GM12878 (cell line): ENCODE measurements at regions not wholly inside any gene's neighbourhood (a gene's known extent, or its start where the extent isn't known, plus 50 kb on each side); places are given as distances from the start of the nearest gene placed in this dataset.

Experiments
- ATAC-seq: fragments of 200-7000 bp; cut with Tn5 transposase; 3 replicates; pipeline ENCODE4 v1.9.1; 2020; ENCODE audit warnings: mild to moderate bottlenecking, moderate library complexity
- BruUV-seq: library from RNA; stranded (reverse); fragments of 400-500 nt; replicated peaks from 2 replicates; lab custom pipeline; 2021; lab: Mats Ljungman, UMichigan
- CTCF ChIA-PET: fragments of 300-600 bp; sonication (Branson Sonifier 250); formaldehyde crosslinking; extraction: SDS; loops from one replicate; lab custom pipeline; 2021; ENCODE audit warnings: inconsistent platforms; lab: Yijun Ruan, JAX
- POLR2A ChIA-PET: fragments of 350-600 bp; formaldehyde crosslinking; extraction: SDS; loops from one replicate; lab custom pipeline; 2021; ENCODE audit warnings: inconsistent platforms; lab: Charles Lee
- RAD21 ChIA-PET: fragments of 300-600 bp; sonication (Branson Sonifier 250); formaldehyde crosslinking; loops from one replicate; lab custom pipeline; 2023; ENCODE audit warnings: antibody characterized with exemption; ENCODE audit not compliant: unreplicated experiment; lab: Charles Lee
- SMC1A ChIA-PET: fragments of 300-600 bp; sonication (Branson Sonifier 250); formaldehyde crosslinking; loops from one replicate; lab custom pipeline; 2023; ENCODE audit not compliant: unreplicated experiment, uncharacterized antibody; lab: Charles Lee
- DNase-seq: peaks from one replicate; pipeline ENCODE4 v3.0.0-alpha.2; 2011; ENCODE audit warnings: low read depth, low spot score
- FAIRE-seq: peaks from 3 replicates; lab custom pipeline; 2011; peaks lifted over from hg19 to GRCh38; lab: Jason Lieb, UNC
- H2AFZ ChIP-seq: 2 replicates; pipeline ENCODE4 v1.6.0; 2011; ENCODE audit warnings: low read depth, low read length, control low read depth; ENCODE audit not compliant: control insufficient read depth
- H3K27ac ChIP-seq: 2 replicates; pipeline ENCODE4 v1.5.1; 2011; ENCODE audit warnings: control low read depth; ENCODE audit not compliant: control insufficient read depth, insufficient read depth
- H3K27me3 ChIP-seq, 2 experiments: replicated peaks in 1 of 2; 2 replicates each; pipeline versions ENCODE4 v1.6.0 to v1.6.1; 2011; ENCODE audit warnings: low read length in 1 of 2; ENCODE audit not compliant: control insufficient read depth in 2 of 2, insufficient read depth in 2 of 2
- H3K36me3 ChIP-seq, 2 experiments: 2 replicates each; pipeline ENCODE4 v1.5.1; 2011; ENCODE audit warnings: low read length in 1 of 2; ENCODE audit not compliant: control insufficient read depth in 2 of 2, insufficient read depth in 2 of 2
- H3K4me1 ChIP-seq: 2 replicates; pipeline ENCODE4 v1.6.1; 2011; ENCODE audit warnings: mild to moderate bottlenecking, low read length, moderate library complexity, mixed read lengths; ENCODE audit not compliant: control insufficient read depth, insufficient read depth
- H3K4me2 ChIP-seq: 2 replicates; pipeline ENCODE4 v1.6.0; 2011; ENCODE audit warnings: control low read depth; ENCODE audit not compliant: control insufficient read depth, insufficient read depth
- H3K4me3 ChIP-seq: fragments of 200-600 bp; sonication (generic); 2 replicates; pipeline ENCODE4 v1.5.1; 2016
- H3K79me2 ChIP-seq: 2 replicates; pipeline ENCODE4 v1.6.0; 2011; ENCODE audit warnings: low read length; ENCODE audit not compliant: control insufficient read depth, insufficient read depth
- H3K9ac ChIP-seq: 2 replicates; pipeline ENCODE4 v1.8.0; 2011; ENCODE audit warnings: low read length, control low read depth, mixed read lengths; ENCODE audit not compliant: control insufficient read depth, insufficient read depth
- H3K9me3 ChIP-seq: replicated peaks from 3 replicates; pipeline ENCODE4 v1.5.1; 2011; ENCODE audit warnings: mild to moderate bottlenecking, low read length; ENCODE audit not compliant: control insufficient read depth, insufficient read depth
- H4K20me1 ChIP-seq: 2 replicates; pipeline ENCODE4 v1.6.0; 2011; ENCODE audit not compliant: control insufficient read depth, insufficient read depth
- BACH1 ChIP-seq: fragments of 450-650 bp; IDR thresholded peaks from 2 replicates; pipeline ENCODE4 v1.6.1; 2017; ENCODE audit warnings: mild to moderate bottlenecking, borderline replicate concordance
- BRCA1 ChIP-seq: IDR thresholded peaks from 2 replicates; pipeline ENCODE4 v1.6.1; 2011; ENCODE audit warnings: low read depth, low read length, improper control_type of control experiment
- CBFB ChIP-seq: IDR thresholded peaks from 2 replicates; pipeline ENCODE4 v1.6.1; 2016; ENCODE audit warnings: antibody characterized with exemption, low read depth
- CHD4 ChIP-seq: fragments of 200-600 bp; sonication (generic); IDR thresholded peaks from 2 replicates; pipeline ENCODE4 v1.6.1; 2016; ENCODE audit warnings: mild to moderate bottlenecking
- EED ChIP-seq: sonication (generic); IDR thresholded peaks from 2 replicates; pipeline ENCODE4 v1.6.1; 2016; ENCODE audit warnings: antibody characterized with exemption, low read depth
- EP300 ChIP-seq, 2 experiments: fragments of 150-350 bp in 1 of 2; IDR thresholded peaks; 2 replicates each; pipeline ENCODE4 v1.6.1; 2011 to 2012; ENCODE audit warnings: low read depth in 2 of 2, low read length in 2 of 2, borderline replicate concordance in 1 of 2, improper control_type of control experiment in 1 of 2, inconsistent platforms in 1 of 2; ENCODE audit not compliant: control insufficient read depth in 1 of 2
- GABPA ChIP-seq: IDR thresholded peaks from 2 replicates; pipeline ENCODE4 v1.6.1; 2014; ENCODE audit warnings: antibody characterized with exemption, low read depth, mild to moderate bottlenecking, inconsistent platforms
- IKZF1 ChIP-seq: fragments of 450-650 bp; conservative IDR thresholded peaks from 2 replicates; pipeline ENCODE4 v1.6.1; 2017; ENCODE audit warnings: antibody characterized with exemption, mild to moderate bottlenecking
- KDM1A ChIP-seq: fragments of 200-600 bp; sonication (generic); IDR thresholded peaks from 2 replicates; pipeline ENCODE4 v1.6.1; 2016; ENCODE audit warnings: borderline replicate concordance
- LARP7 ChIP-seq: fragments of 450-650 bp; IDR thresholded peaks from 2 replicates; pipeline ENCODE4 v1.6.1; 2017; ENCODE audit warnings: mild to moderate bottlenecking
- MTA2 ChIP-seq: fragments of 450-650 bp; IDR thresholded peaks from 2 replicates; pipeline ENCODE4 v1.6.1; 2016; ENCODE audit warnings: low read depth, mild to moderate bottlenecking, moderate library complexity
- MTA3 ChIP-seq: IDR thresholded peaks from 2 replicates; pipeline ENCODE4 v1.6.1; 2012; ENCODE audit warnings: low read length, inconsistent platforms, borderline replicate concordance
- NFIC ChIP-seq: IDR thresholded peaks from 2 replicates; pipeline ENCODE4 v1.6.1; 2012; ENCODE audit warnings: low read depth, mild to moderate bottlenecking, inconsistent platforms, low read length, moderate library complexity
- NR2F1 ChIP-seq: fragments of 450-650 bp; conservative IDR thresholded peaks from 2 replicates; pipeline ENCODE4 v1.6.1; 2017; ENCODE audit warnings: mild to moderate bottlenecking
- PAX5 ChIP-seq: IDR thresholded peaks from 2 replicates; pipeline ENCODE4 v1.6.1; 2011; ENCODE audit warnings: low read depth, low read length, borderline replicate concordance
- RAD51 ChIP-seq: fragments of 450-650 bp; IDR thresholded peaks from 2 replicates; pipeline ENCODE4 v1.6.1; 2016; ENCODE audit warnings: moderate library complexity, mild to moderate bottlenecking, inconsistent platforms
- RCOR1 ChIP-seq: conservative IDR thresholded peaks from 2 replicates; pipeline ENCODE4 v1.6.1; 2012; ENCODE audit warnings: low read depth, low read length, improper control_type of control experiment
- RUNX3 ChIP-seq: IDR thresholded peaks from 2 replicates; pipeline ENCODE4 v1.6.1; 2012; ENCODE audit warnings: low read length, inconsistent platforms
- SIX5 ChIP-seq: IDR thresholded peaks from 2 replicates; pipeline ENCODE4 v1.6.1; 2011; ENCODE audit warnings: mild to moderate bottlenecking, low read depth, low read length, moderate library complexity; ENCODE audit not compliant: severe bottlenecking
- SMARCA5 ChIP-seq: fragments of 450-650 bp; IDR thresholded peaks from 2 replicates; pipeline ENCODE4 v1.6.1; 2017; ENCODE audit warnings: mild to moderate bottlenecking
- ZNF24 ChIP-seq: fragments of 450-650 bp; IDR thresholded peaks from 2 replicates; pipeline ENCODE4 v1.6.1; 2017; ENCODE audit warnings: antibody characterized with exemption, mild to moderate bottlenecking
- WGBS: methylation state at CpG from one replicate; pipeline ENCODE4 v1.1.6; 2016; ENCODE audit warnings: low lambda C conversion rate; ENCODE audit not compliant: insufficient replicate concordance, insufficient coverage; ENCODE audit errors: missing lambda C conversion rate; 5-methylcytosine and 5-hydroxymethylcytosine counted together
- in situ Hi-C: fragments of 300-500 bp; cut with MboI; formaldehyde crosslinking; loops from 9 replicates; pipeline ENCODE4 v1.14.3; 2018; ENCODE audit warnings: mixed read lengths
- intact Hi-C: fragments of 100-400 bp; cut with micrococcal nuclease; formaldehyde crosslinking; loops from one replicate; pipeline ENCODE4 v1.14.2; 2022; ENCODE audit not compliant: unreplicated experiment
- TF ChIP-seq, protein P1 (sequence below): fragments of 450-650 bp; IDR thresholded peaks from 2 replicates; pipeline ENCODE4 v1.6.1; 2016; ENCODE audit warnings: mild to moderate bottlenecking
- TF ChIP-seq, protein P2 (sequence below): IDR thresholded peaks from 2 replicates; pipeline ENCODE4 v1.6.1; 2012; ENCODE audit warnings: low read length, inconsistent platforms

DNA sequence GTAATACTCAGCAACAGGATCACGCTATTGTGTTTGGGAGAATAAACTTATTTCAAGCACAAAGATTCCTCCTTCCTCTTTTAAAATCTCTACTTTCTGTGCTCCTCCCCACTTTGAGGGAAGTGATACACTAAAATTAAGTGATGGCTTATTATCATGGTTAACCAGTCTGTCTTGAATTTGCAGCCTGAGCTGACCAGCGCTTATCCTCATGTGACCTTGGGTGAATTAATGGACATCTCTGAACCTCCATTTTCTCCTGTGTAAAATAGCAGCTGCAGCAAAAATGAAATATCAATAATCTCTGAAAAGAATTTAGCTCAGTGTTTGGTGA, 222.6 kb downstream of the BCAS1 start (continued):
- peak; percentile 72 for TF ChIP-seq RAD51
- no peak for TF ChIP-seq CHD4
- 0 out of 4 replicates have a peak, but pooled peaks of 1 of the 2 experiments have one; percentile 22 for TF ChIP-seq EP300 (IDR thresholded peaks at IDR 0.05; ENCODE audit: borderline replicate concordance in 1 of 2, control insufficient read depth in 1 of 2, low read depth in 2 of 2, low read length in 2 of 2)
- peak; percentile 48; the same call in 1 of the 2 replicates for TF ChIP-seq MTA2
- TF ChIP-seq PAX5, result no peak
- no peak for TF ChIP-seq KDM1A
- TF ChIP-seq ZNF24, result peak; percentile 31; the same call in 1 of the 2 replicates
- TF ChIP-seq SIX5, result no peak
- TF ChIP-seq, protein P1, sequence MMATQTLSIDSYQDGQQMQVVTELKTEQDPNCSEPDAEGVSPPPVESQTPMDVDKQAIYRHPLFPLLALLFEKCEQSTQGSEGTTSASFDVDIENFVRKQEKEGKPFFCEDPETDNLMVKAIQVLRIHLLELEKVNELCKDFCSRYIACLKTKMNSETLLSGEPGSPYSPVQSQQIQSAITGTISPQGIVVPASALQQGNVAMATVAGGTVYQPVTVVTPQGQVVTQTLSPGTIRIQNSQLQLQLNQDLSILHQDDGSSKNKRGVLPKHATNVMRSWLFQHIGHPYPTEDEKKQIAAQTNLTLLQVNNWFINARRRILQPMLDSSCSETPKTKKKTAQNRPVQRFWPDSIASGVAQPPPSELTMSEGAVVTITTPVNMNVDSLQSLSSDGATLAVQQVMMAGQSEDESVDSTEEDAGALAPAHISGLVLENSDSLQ, result no peak
- TF ChIP-seq, all 136 proteins: peak for 10

DNA sequence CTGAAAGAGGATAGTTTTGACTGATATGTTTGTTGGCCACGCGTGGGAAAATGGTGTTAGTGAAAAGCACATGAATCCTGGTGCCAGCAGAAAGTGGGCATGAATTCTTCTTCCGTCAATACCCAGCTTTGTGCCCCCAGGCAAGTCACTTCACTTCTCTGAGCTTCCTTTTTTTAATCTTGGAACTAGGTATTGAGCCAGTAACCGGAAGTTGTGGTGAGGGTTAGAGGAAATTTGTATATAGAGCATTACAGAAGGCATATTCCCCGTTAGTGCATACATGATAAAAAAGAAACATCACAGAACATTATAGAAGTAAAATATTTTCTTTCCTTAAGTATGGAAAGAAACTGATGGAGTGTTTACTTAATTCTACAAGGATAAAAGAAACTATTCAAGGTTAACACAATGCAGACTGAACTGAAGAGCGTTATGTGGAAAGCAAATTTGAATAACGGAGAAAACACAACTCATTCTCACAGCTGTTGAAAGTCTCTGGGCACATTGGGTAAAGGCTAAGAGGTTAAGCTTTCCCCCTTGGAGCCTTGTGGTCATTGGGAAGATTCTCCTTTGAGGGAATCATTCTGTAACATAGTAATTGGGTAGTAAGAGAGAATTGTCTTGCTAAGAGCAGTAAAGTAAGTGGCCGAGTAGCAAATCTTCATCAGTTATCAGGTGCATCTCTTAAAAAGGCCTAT, 223.1 kb downstream of the BCAS1 start:
- in situ Hi-C loops, result loop anchor here (10.0 kb wide), 1 partner anchor 262 kb away; no protein-coding TSS in a partner anchor
- ChIA-PET CTCF (interaction anchor here (0.6 to 2.3 kb wide), 8 partner anchors 9 to 69 kb away, joined by 3 to 11 read pairs (median 4); no protein-coding TSS in a partner anchor), SMC1A (interaction anchor here (0.8 to 7.6 kb wide), 16 partner anchors 15 to 268 kb away, joined by 3 to 133 read pairs (median 4); no protein-coding TSS in a partner anchor), POLR2A (interaction anchor here (0.7 to 2.3 kb wide), 9 partner anchors 8 to 252 kb away, joined by 3 to 8 read pairs (median 4); no protein-coding TSS in a partner anchor), RAD21 (interaction anchor here (0.6 to 3.9 kb wide), 22 partner anchors 11 to 308 kb away, joined by 3 to 26 read pairs (median 3); no protein-coding TSS in a partner anchor)
- H4K20me1 ChIP-seq, result no peaks in the 10 kb centered on the region
- FAIRE-seq (peak; percentile 68), ATAC-seq (peak; percentile 58), DNase-seq (no peak)
- no peaks in the 10 kb centered on the region for H3K27me3 ChIP-seq
- intact Hi-C loops, result no loop called here
- H2AFZ ChIP-seq, result peak overlapping the region; percentile 46
- BruUV-seq, result no TSS peak
- H3K4me1 ChIP-seq, result peaks cover 26% of the 10 kb centered on the region
- 1% methylated on average over 8 of the region's 8 CpGs for WGBS
- no peaks in the 10 kb centered on the region for H3K36me3 ChIP-seq
- H3K79me2 ChIP-seq, result no peaks in the 10 kb centered on the region
- no peaks in the 10 kb centered on the region; the same call in 2 of the 3 replicates for H3K9me3 ChIP-seq
- peak overlapping the region; percentile 37; the same call in 1 of the 2 replicates for H3K9ac ChIP-seq
- peak overlapping the region; percentile 79 for H3K27ac ChIP-seq
- H3K4me2 ChIP-seq, result peak overlapping the region; percentile 90
- no peak overlapping the region; the same call in 1 of the 2 replicates for H3K4me3 ChIP-seq
- TF ChIP-seq BACH1 (no peak), RUNX3 (peak; percentile 77), NFIC (0 out of 2 replicates have a peak, but pooled peaks have one; percentile 27), EED (peak; percentile 49; the same call in 1 of the 2 replicates), NR2F1 (0 out of 2 replicates have a peak, but pooled peaks have one; percentile 34), SMARCA5 (0 out of 2 replicates have a peak, but pooled peaks have one; percentile 25), RCOR1 (no peak), IKZF1 (peak; percentile 61; the same call in 1 of the 2 replicates), BRCA1 (no peak), LARP7 (no peak), CBFB (0 out of 2 replicates have a peak, but pooled peaks have one; percentile 26), GABPA (0 out of 2 replicates have a peak, but pooled peaks have one; percentile 20), MTA3 (peak; percentile 37; the same call in 1 of the 2 replicates), CHD4 (no peak)
- TF ChIP-seq, protein P2, sequence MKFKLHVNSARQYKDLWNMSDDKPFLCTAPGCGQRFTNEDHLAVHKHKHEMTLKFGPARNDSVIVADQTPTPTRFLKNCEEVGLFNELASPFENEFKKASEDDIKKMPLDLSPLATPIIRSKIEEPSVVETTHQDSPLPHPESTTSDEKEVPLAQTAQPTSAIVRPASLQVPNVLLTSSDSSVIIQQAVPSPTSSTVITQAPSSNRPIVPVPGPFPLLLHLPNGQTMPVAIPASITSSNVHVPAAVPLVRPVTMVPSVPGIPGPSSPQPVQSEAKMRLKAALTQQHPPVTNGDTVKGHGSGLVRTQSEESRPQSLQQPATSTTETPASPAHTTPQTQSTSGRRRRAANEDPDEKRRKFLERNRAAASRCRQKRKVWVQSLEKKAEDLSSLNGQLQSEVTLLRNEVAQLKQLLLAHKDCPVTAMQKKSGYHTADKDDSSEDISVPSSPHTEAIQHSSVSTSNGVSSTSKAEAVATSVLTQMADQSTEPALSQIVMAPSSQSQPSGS, result 0 out of 2 replicates have a peak, but pooled peaks have one; percentile 4
